SK-N-SH treated with all-trans-retinoic acid at 6 μM for 48 hours (cell line): ENCODE measurements at regions not wholly inside any gene's neighbourhood (a gene's known extent, or its start where the extent isn't known, plus 50 kb on each side); places are given as distances from the start of the nearest gene placed in this dataset.

Experiments
- BACH2 ChIP-seq: fragments of 250-450 bp; sonication (Bioruptor Pico); IDR thresholded peaks from 2 replicates; pipeline ENCODE4 v1.9.0; 2021; ENCODE audit warnings: mild to moderate bottlenecking, borderline replicate concordance
- CSDC2 ChIP-seq: fragments of 250-450 bp; sonication (Bioruptor Pico); IDR thresholded peaks from 2 replicates; pipeline ENCODE4 v1.5.0; 2020; ENCODE audit warnings: mild to moderate bottlenecking, moderate library complexity
- ESRRG ChIP-seq: fragments of 250-450 bp; sonication (Bioruptor Pico); IDR thresholded peaks from 2 replicates; pipeline ENCODE4 v1.6.1; 2021; ENCODE audit warnings: mild to moderate bottlenecking
- PATZ1 ChIP-seq: fragments of 250-450 bp; sonication (Bioruptor Pico); IDR thresholded peaks from 2 replicates; pipeline ENCODE4 v1.8.0; 2020; ENCODE audit warnings: mild to moderate bottlenecking, moderate library complexity, borderline replicate concordance
- RARB ChIP-seq: fragments of 250-450 bp; sonication (Bioruptor Pico); IDR thresholded peaks from 2 replicates; pipeline ENCODE4 v1.8.0; 2021; ENCODE audit warnings: mild to moderate bottlenecking, moderate library complexity
- SNAI2 ChIP-seq: fragments of 250-450 bp; sonication (Bioruptor Pico); IDR thresholded peaks from 2 replicates; pipeline ENCODE4 v1.5.0; 2020; ENCODE audit warnings: mild to moderate bottlenecking, moderate library complexity
- TCF4 ChIP-seq: fragments of 250-450 bp; sonication (Bioruptor Pico); IDR thresholded peaks from 2 replicates; pipeline ENCODE4 v1.8.0; 2021; ENCODE audit warnings: mild to moderate bottlenecking, moderate library complexity, borderline replicate concordance
- ZC3H10 ChIP-seq: fragments of 250-450 bp; sonication (Bioruptor Pico); IDR thresholded peaks from 2 replicates; pipeline ENCODE4 v1.5.1; 2021; ENCODE audit warnings: mild to moderate bottlenecking, moderate library complexity
- ZFP3 ChIP-seq: fragments of 250-450 bp; sonication (Bioruptor Pico); IDR thresholded peaks from 2 replicates; pipeline ENCODE4 v1.5.0; 2020; ENCODE audit warnings: mild to moderate bottlenecking, moderate library complexity
- ZNF565 ChIP-seq: fragments of 450-650 bp; formaldehyde crosslinking; conservative IDR thresholded peaks from 2 replicates; pipeline ENCODE4 v1.5.0; 2020; ENCODE audit warnings: low read depth, mild to moderate bottlenecking, moderate library complexity
- ZNF70 ChIP-seq: fragments of 450-650 bp; formaldehyde crosslinking; IDR thresholded peaks from 2 replicates; pipeline ENCODE4 v1.5.0; 2020; ENCODE audit warnings: mild to moderate bottlenecking, moderate library complexity

- TF ChIP-seq RARB = no peak
- no peak for TF ChIP-seq ZNF565 (CRISPR knock-in tag)
- TF ChIP-seq ZC3H10 (CRISPR knock-in tag) = no peak
- TF ChIP-seq CSDC2 = no peak
- no peak for TF ChIP-seq TCF4 (CRISPR knock-in tag)
- no peak for TF ChIP-seq ZFP3
- no peak for TF ChIP-seq ESRRG (CRISPR knock-in tag)
- no peak for TF ChIP-seq PATZ1 (CRISPR knock-in tag)
- TF ChIP-seq SNAI2 (CRISPR knock-in tag) = no peak
- no peak for TF ChIP-seq ZNF70 (CRISPR knock-in tag)
- no peak for TF ChIP-seq BACH2 (CRISPR knock-in tag)
These were observed 349.2 kb upstream of the PLD5 start for GRCh38 chr1:242873661-242874060.
